K562 (cell line): ENCODE measurements at regions not wholly inside any gene's neighbourhood (a gene's known extent, or its start where the extent isn't known, plus 50 kb on each side); places are given as distances from the start of the nearest gene placed in this dataset.

Experiments used
- ATAC-seq: fragments of 200-7000 bp; cut with Tn5 transposase; 3 replicates; pipeline ENCODE4 v1.9.1; 2020; ENCODE audit warnings: moderate library complexity
- BruUV-seq: library from RNA; stranded (reverse); fragments of 400-500 nt; replicated peaks from 2 replicates; lab custom pipeline; 2021; lab: Mats Ljungman, UMichigan
- CTCF ChIA-PET: fragments of 300-600 bp; formaldehyde crosslinking; extraction: SDS; loops from one replicate; lab custom pipeline; 2021; ENCODE audit warnings: low intra/inter-chr PET ratio; lab: Yijun Ruan, JAX
- POLR2A ChIA-PET: fragments of 300-600, 350-650 bp; sonication (Branson Sonifier 250); formaldehyde crosslinking; extraction: SDS; loops from one replicate; lab custom pipeline; 2021; ENCODE audit warnings: antibody characterized with exemption, inconsistent platforms; lab: Yijun Ruan, JAX
- DNase-seq, 4 experiments: peaks; one replicate each; pipeline versions ENCODE4 v3.0.0 to v3.0.0-alpha.2; 2011 to 2018; ENCODE audit warnings: low spot score in 3 of 4, mixed read lengths in 3 of 4; ENCODE audit errors: extremely low read depth in 1 of 4
- FAIRE-seq: peaks from 2 replicates; lab custom pipeline; 2011; peaks lifted over from hg19 to GRCh38; lab: Jason Lieb, UNC
- H2AFZ ChIP-seq: 2 replicates; pipeline ENCODE4 v1.6.0; 2011; ENCODE audit warnings: low read depth, low read length, control low read depth, inconsistent platforms
- H3K27ac ChIP-seq: fragments of 200-600 bp; 3 replicates; pipeline ENCODE4 v1.8.0; 2011; ENCODE audit warnings: low read depth, mild to moderate bottlenecking, control low read depth, inconsistent platforms, low read length, moderate library complexity, mixed read lengths; ENCODE audit errors: extremely low read depth
- H3K27me3 ChIP-seq, 2 experiments: fragments of 300-600 bp in 1 of 2; 2 replicates in 1 of 2; 3 replicates in 1 of 2; pipeline versions ENCODE4 v1.6.0 to v1.8.0; 2011; ENCODE audit warnings: inconsistent platforms in 2 of 2, low read length in 2 of 2, mild to moderate bottlenecking in 1 of 2, mixed read lengths in 1 of 2, moderate library complexity in 1 of 2; ENCODE audit not compliant: control insufficient read depth in 2 of 2, insufficient read depth in 2 of 2
- H3K36me3 ChIP-seq: fragments of 300-600 bp; 3 replicates; pipeline ENCODE4 v1.8.0; 2011; ENCODE audit warnings: mild to moderate bottlenecking, low read length, inconsistent platforms; ENCODE audit not compliant: control insufficient read depth, insufficient read depth
- H3K4me1 ChIP-seq, 2 experiments: fragments of 200-600 bp in 1 of 2; replicated peaks in 1 of 2; 2 replicates in 1 of 2; 3 replicates in 1 of 2; pipeline versions ENCODE4 v1.5.1 to v1.8.0; 2011; ENCODE audit warnings: inconsistent platforms in 2 of 2, low read length in 2 of 2, mild to moderate bottlenecking in 1 of 2, mixed read lengths in 1 of 2, moderate library complexity in 1 of 2; ENCODE audit not compliant: control insufficient read depth in 2 of 2, insufficient read depth in 2 of 2
- H3K4me2 ChIP-seq: 2 replicates; pipeline ENCODE4 v1.6.1; 2011; ENCODE audit warnings: low read length, control low read depth, inconsistent platforms, mixed read lengths; ENCODE audit not compliant: insufficient read depth
- H3K4me3 ChIP-seq: fragments of 200-600 bp; sonication (generic), shearing (Covaris generic); 2 replicates; pipeline ENCODE4 v1.5.1; 2016; ENCODE audit warnings: control low read depth, inconsistent platforms
- H3K79me2 ChIP-seq: fragments of 200-600 bp; 3 replicates; pipeline ENCODE4 v1.8.0; 2011; ENCODE audit warnings: low read length, inconsistent platforms; ENCODE audit not compliant: control insufficient read depth, insufficient read depth
- H3K9ac ChIP-seq, 2 experiments: 2 replicates each; pipeline versions ENCODE4 v1.6.0 to v1.6.1; 2011; ENCODE audit warnings: low read depth in 2 of 2, low read length in 2 of 2, control low read depth in 1 of 2, inconsistent platforms in 1 of 2, mild to moderate bottlenecking in 1 of 2, mixed read lengths in 1 of 2; ENCODE audit not compliant: insufficient read depth in 1 of 2
- H3K9me1 ChIP-seq: one replicate; pipeline ENCODE4 v1.6.0; 2011; ENCODE audit warnings: inconsistent platforms, mild to moderate bottlenecking, low read length, moderate library complexity; ENCODE audit not compliant: control insufficient read depth, insufficient read depth
- H3K9me3 ChIP-seq: replicated peaks from 2 replicates; pipeline ENCODE4 v1.5.1; 2011; ENCODE audit warnings: low read depth, low read length, inconsistent platforms; ENCODE audit not compliant: control insufficient read depth, insufficient read depth
- H4K20me1 ChIP-seq: replicated peaks from 2 replicates; pipeline ENCODE4 v1.6.1; 2011; ENCODE audit warnings: low read length, inconsistent platforms, mixed read lengths; ENCODE audit not compliant: control insufficient read depth, insufficient read depth
- HCFC1 ChIP-seq: IDR thresholded peaks from 2 replicates; pipeline ENCODE4 v1.6.1; 2012; ENCODE audit warnings: low read depth, low read length, improper control_type of control experiment
- JUN ChIP-seq, 2 experiments: sonication (generic) in 1 of 2; formaldehyde crosslinking in 1 of 2; IDR thresholded peaks; 2 replicates each; pipeline versions ENCODE4 v1.6.1 to v1.8.0; 2012 to 2022; ENCODE audit warnings: borderline replicate concordance in 2 of 2, mild to moderate bottlenecking in 2 of 2, improper control_type of control experiment in 1 of 2, low read depth in 1 of 2, low read length in 1 of 2, missing genetic modification reagents in 1 of 2
- JUNB ChIP-seq: fragments of 450-650 bp; formaldehyde crosslinking; conservative IDR thresholded peaks from 2 replicates; pipeline ENCODE4 v1.4.0; 2020; ENCODE audit warnings: mild to moderate bottlenecking
- POLR2H ChIP-seq: IDR thresholded peaks from 2 replicates; pipeline ENCODE4 v1.6.1; 2016; ENCODE audit warnings: missing genetic modification characterization, low read depth, mild to moderate bottlenecking, control low read depth, missing compliant biosample characterization, moderate library complexity
- SAFB ChIP-seq: fragments of 200-400 bp; formaldehyde crosslinking; IDR thresholded peaks from 2 replicates; pipeline ENCODE4 v1.6.1; 2017; ENCODE audit warnings: low read depth, low read length, borderline replicate concordance
- TFAM ChIP-seq: fragments of 250-450 bp; sonication (Bioruptor Pico); conservative IDR thresholded peaks from 2 replicates; pipeline ENCODE4 v1.5.0; 2021; ENCODE audit warnings: mild to moderate bottlenecking, moderate library complexity
- TSC22D4 ChIP-seq: fragments of 450-650 bp; IDR thresholded peaks from 2 replicates; pipeline ENCODE4 v1.6.1; 2016; ENCODE audit warnings: missing genetic modification characterization, missing biosample characterization, control low read depth
- ZNF143 ChIP-seq: sonication (generic); formaldehyde crosslinking; IDR thresholded peaks from 2 replicates; pipeline ENCODE4 v1.9.0; 2022; ENCODE audit warnings: mild to moderate bottlenecking, missing genetic modification reagents
- ZNF224 ChIP-seq: sonication (generic); formaldehyde crosslinking; IDR thresholded peaks from 2 replicates; pipeline ENCODE4 v1.8.0; 2022; ENCODE audit warnings: mild to moderate bottlenecking, missing genetic modification reagents
- whole genome bisulfite sequencing: fragments of 100-300 bp; shearing (Covaris generic); methylation state at CpG from one replicate; pipeline ENCODE4 v1.1.6; 2016; ENCODE audit warnings: low coverage, mixed read lengths; ENCODE audit not compliant: insufficient coverage; ENCODE audit errors: missing lambda C conversion rate; 5-methylcytosine and 5-hydroxymethylcytosine counted together
- in situ Hi-C: fragments of 300-500 bp; cut with MboI; formaldehyde crosslinking; loops from 4 replicates; pipeline ENCODE4 v1.15.0; 2018; ENCODE audit warnings: inconsistent platforms, mixed read lengths
- intact Hi-C: fragments of 100-400 bp; cut with micrococcal nuclease; formaldehyde crosslinking; loops from 2 replicates; pipeline ENCODE4 v1.14.2; 2022
- TF ChIP-seq, protein P1 (sequence below): fragments of 450-650 bp; IDR thresholded peaks from 2 replicates; pipeline ENCODE4 v1.6.1; 2017; ENCODE audit warnings: mild to moderate bottlenecking, moderate library complexity
- TF ChIP-seq, protein P2 (sequence below): fragments of 200-600 bp; sonication (generic); IDR thresholded peaks from one replicate; pipeline ENCODE4 v1.6.1; 2012; ENCODE audit warnings: mild to moderate bottlenecking, low read depth, low read length, inconsistent platforms

DNA sequence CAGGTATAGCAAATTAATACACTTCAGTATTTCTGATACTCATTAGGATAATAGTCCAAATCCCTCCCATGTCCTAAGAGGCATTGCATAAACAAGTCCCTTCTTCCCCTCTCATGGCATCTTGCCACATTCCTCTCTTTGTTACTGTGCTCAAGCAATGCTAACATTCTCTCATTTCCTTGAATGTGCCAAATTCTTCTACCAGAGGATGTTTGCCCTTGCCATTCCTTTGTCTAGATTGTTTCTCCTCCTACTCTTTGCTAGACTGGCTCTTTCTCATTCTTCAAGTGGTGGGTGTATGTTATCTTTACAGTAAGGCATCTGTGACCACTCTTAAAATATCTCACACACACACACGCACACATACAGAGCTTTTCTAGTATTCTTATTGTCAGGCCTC, 621.0 kb upstream of the CXADR start:
- no peaks in the 10 kb centered on the region for H4K20me1 ChIP-seq
- H3K27me3 ChIP-seq = no peaks in the 10 kb centered on the region
- CTCF ChIA-PET = no interaction called here
- ATAC-seq (no peak), DNase-seq (no peak), FAIRE-seq (no peak)
- no peak overlapping the region for H3K27ac ChIP-seq
- H2AFZ ChIP-seq = no peak overlapping the region
- no peak overlapping the region for H3K9ac ChIP-seq
- no peaks in the 10 kb centered on the region for H3K36me3 ChIP-seq
- H3K4me2 ChIP-seq = no peak overlapping the region
- intact Hi-C loops (loop anchor here (10.0 kb wide), 1 partner anchor 57 kb away; no protein-coding TSS in a partner anchor), in situ Hi-C loops (no loop called here)
- WGBS = 0% methylated on average over 1 of the region's 1 CpG
- H3K9me3 ChIP-seq = no peaks in the 10 kb centered on the region; the same call in 1 of the 2 replicates
- no peaks in the 10 kb centered on the region for H3K79me2 ChIP-seq
- POLR2A ChIA-PET = no interaction called here
- H3K9me1 ChIP-seq = no peaks in the 10 kb centered on the region
- H3K4me1 ChIP-seq = no peaks in the 10 kb centered on the region
- BruUV-seq = no TSS peak
- H3K4me3 ChIP-seq = no peak overlapping the region
- TF ChIP-seq ZNF224 (no peak), TFAM (CRISPR knock-in tag) (no peak), TSC22D4 (tag) (no peak), JUNB (CRISPR knock-in tag) (no peak), JUN (IDR thresholded peaks at IDR 0.05; ENCODE audit: borderline replicate concordance, low read depth, low read length) (no peak), JUN (CRISPR knock-in tag; IDR thresholded peaks at IDR 0.05; ENCODE audit: borderline replicate concordance) (no peak), SAFB (no peak), HCFC1 (no peak), ZNF143 (CRISPR knock-in tag) (no peak), POLR2H (tag) (no peak)
- TF ChIP-seq, protein P1, sequence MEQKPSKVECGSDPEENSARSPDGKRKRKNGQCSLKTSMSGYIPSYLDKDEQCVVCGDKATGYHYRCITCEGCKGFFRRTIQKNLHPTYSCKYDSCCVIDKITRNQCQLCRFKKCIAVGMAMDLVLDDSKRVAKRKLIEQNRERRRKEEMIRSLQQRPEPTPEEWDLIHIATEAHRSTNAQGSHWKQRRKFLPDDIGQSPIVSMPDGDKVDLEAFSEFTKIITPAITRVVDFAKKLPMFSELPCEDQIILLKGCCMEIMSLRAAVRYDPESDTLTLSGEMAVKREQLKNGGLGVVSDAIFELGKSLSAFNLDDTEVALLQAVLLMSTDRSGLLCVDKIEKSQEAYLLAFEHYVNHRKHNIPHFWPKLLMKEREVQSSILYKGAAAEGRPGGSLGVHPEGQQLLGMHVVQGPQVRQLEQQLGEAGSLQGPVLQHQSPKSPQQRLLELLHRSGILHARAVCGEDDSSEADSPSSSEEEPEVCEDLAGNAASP = no peak
- TF ChIP-seq, protein P2, sequence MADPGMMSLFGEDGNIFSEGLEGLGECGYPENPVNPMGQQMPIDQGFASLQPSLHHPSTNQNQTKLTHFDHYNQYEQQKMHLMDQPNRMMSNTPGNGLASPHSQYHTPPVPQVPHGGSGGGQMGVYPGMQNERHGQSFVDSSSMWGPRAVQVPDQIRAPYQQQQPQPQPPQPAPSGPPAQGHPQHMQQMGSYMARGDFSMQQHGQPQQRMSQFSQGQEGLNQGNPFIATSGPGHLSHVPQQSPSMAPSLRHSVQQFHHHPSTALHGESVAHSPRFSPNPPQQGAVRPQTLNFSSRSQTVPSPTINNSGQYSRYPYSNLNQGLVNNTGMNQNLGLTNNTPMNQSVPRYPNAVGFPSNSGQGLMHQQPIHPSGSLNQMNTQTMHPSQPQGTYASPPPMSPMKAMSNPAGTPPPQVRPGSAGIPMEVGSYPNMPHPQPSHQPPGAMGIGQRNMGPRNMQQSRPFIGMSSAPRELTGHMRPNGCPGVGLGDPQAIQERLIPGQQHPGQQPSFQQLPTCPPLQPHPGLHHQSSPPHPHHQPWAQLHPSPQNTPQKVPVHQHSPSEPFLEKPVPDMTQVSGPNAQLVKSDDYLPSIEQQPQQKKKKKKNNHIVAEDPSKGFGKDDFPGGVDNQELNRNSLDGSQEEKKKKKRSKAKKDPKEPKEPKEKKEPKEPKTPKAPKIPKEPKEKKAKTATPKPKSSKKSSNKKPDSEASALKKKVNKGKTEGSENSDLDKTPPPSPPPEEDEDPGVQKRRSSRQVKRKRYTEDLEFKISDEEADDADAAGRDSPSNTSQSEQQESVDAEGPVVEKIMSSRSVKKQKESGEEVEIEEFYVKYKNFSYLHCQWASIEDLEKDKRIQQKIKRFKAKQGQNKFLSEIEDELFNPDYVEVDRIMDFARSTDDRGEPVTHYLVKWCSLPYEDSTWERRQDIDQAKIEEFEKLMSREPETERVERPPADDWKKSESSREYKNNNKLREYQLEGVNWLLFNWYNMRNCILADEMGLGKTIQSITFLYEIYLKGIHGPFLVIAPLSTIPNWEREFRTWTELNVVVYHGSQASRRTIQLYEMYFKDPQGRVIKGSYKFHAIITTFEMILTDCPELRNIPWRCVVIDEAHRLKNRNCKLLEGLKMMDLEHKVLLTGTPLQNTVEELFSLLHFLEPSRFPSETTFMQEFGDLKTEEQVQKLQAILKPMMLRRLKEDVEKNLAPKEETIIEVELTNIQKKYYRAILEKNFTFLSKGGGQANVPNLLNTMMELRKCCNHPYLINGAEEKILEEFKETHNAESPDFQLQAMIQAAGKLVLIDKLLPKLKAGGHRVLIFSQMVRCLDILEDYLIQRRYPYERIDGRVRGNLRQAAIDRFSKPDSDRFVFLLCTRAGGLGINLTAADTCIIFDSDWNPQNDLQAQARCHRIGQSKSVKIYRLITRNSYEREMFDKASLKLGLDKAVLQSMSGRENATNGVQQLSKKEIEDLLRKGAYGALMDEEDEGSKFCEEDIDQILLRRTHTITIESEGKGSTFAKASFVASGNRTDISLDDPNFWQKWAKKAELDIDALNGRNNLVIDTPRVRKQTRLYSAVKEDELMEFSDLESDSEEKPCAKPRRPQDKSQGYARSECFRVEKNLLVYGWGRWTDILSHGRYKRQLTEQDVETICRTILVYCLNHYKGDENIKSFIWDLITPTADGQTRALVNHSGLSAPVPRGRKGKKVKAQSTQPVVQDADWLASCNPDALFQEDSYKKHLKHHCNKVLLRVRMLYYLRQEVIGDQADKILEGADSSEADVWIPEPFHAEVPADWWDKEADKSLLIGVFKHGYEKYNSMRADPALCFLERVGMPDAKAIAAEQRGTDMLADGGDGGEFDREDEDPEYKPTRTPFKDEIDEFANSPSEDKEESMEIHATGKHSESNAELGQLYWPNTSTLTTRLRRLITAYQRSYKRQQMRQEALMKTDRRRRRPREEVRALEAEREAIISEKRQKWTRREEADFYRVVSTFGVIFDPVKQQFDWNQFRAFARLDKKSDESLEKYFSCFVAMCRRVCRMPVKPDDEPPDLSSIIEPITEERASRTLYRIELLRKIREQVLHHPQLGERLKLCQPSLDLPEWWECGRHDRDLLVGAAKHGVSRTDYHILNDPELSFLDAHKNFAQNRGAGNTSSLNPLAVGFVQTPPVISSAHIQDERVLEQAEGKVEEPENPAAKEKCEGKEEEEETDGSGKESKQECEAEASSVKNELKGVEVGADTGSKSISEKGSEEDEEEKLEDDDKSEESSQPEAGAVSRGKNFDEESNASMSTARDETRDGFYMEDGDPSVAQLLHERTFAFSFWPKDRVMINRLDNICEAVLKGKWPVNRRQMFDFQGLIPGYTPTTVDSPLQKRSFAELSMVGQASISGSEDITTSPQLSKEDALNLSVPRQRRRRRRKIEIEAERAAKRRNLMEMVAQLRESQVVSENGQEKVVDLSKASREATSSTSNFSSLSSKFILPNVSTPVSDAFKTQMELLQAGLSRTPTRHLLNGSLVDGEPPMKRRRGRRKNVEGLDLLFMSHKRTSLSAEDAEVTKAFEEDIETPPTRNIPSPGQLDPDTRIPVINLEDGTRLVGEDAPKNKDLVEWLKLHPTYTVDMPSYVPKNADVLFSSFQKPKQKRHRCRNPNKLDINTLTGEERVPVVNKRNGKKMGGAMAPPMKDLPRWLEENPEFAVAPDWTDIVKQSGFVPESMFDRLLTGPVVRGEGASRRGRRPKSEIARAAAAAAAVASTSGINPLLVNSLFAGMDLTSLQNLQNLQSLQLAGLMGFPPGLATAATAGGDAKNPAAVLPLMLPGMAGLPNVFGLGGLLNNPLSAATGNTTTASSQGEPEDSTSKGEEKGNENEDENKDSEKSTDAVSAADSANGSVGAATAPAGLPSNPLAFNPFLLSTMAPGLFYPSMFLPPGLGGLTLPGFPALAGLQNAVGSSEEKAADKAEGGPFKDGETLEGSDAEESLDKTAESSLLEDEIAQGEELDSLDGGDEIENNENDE = no peak
